B cell (primary cell): ENCODE measurements at regions not wholly inside any gene's neighbourhood (a gene's known extent, or its start where the extent isn't known, plus 50 kb on each side); places are given as distances from the start of the nearest gene placed in this dataset.

Experiments
- ATAC-seq: fragments of 200-7000 bp; cut with Tn5 transposase; one replicate; pipeline ENCODE4 v1.10.0; 2021; ENCODE audit warnings: low read depth, mild to moderate bottlenecking, moderate number of reproducible peaks, moderate library complexity
- CTCF ChIA-PET: fragments of 350-600 bp; sonication (Branson Sonifier 250); formaldehyde crosslinking; loops from one replicate; lab custom pipeline; 2021; ENCODE audit warnings: antibody characterized with exemption, inconsistent platforms; lab: Charles Lee
- POLR2A ChIA-PET: fragments of 350-600 bp; sonication (Branson Sonifier 250); formaldehyde crosslinking; loops from one replicate; lab custom pipeline; 2021; ENCODE audit warnings: antibody characterized with exemption; lab: Charles Lee
- DNase-seq: peaks from one replicate; pipeline ENCODE4 v3.0.0; 2013
- H2AFZ ChIP-seq: 2 replicates; pipeline ENCODE4 v1.6.1; 2012; ENCODE audit warnings: mild to moderate bottlenecking, low read depth, low read length; ENCODE audit not compliant: insufficient read depth, poor library complexity, severe bottlenecking
- H3K27ac ChIP-seq, 2 donors: 1 replicate in 1 of 2; 2 replicates in 1 of 2; pipeline ENCODE4 v1.5.1; 2012 to 2013; ENCODE audit warnings: low read length in 2 of 2, mild to moderate bottlenecking in 2 of 2, moderate library complexity in 1 of 2
- H3K27me3 ChIP-seq, 4 experiments: fragments of 200-600 bp in 1 of 4; sonication (generic) in 1 of 4; replicated peaks in 1 of 4; 1 replicate in 2 of 4; 2 replicates in 2 of 4; pipeline versions ENCODE4 v1.6.1 to v1.7.0; 2013 to 2016; ENCODE audit warnings: low read length in 3 of 4, mild to moderate bottlenecking in 2 of 4, mixed read lengths in 1 of 4, moderate library complexity in 1 of 4; ENCODE audit not compliant: insufficient read depth in 4 of 4, control insufficient read depth in 3 of 4; ENCODE audit errors: control extremely low read depth in 1 of 4
- H3K36me3 ChIP-seq, 2 experiments: replicated peaks in 1 of 2; 1 replicate in 1 of 2; 2 replicates in 1 of 2; pipeline versions ENCODE4 v1.6.1 to v1.7.1; 2013; ENCODE audit warnings: low read length in 1 of 2; ENCODE audit not compliant: insufficient read depth in 2 of 2, control insufficient read depth in 1 of 2; ENCODE audit errors: control extremely low read depth in 1 of 2, extremely low read depth in 1 of 2
- H3K4me1 ChIP-seq, 2 donors: fragments of 200-600 bp in 1 of 2; sonication (generic) in 1 of 2; 1 replicate in 1 of 2; 2 replicates in 1 of 2; pipeline versions ENCODE4 v1.5.1 to v1.6.1; 2013 to 2017; ENCODE audit warnings: low read length in 2 of 2; ENCODE audit not compliant: control insufficient read depth in 2 of 2, insufficient read depth in 2 of 2
- H3K4me2 ChIP-seq: replicated peaks from 2 replicates; pipeline ENCODE3; 2012; ENCODE audit warnings: mild to moderate bottlenecking, low read depth, low read length; ENCODE audit not compliant: poor library complexity, severe bottlenecking
- H3K4me3 ChIP-seq, 5 experiments: fragments of 200-600 bp in 1 of 5; sonication (generic) in 1 of 5; 1 replicate in 3 of 5; 2 replicates in 2 of 5; pipeline versions ENCODE4 v1.5.1 to v1.7.0; 2011 to 2016; ENCODE audit warnings: low read length in 4 of 5, mild to moderate bottlenecking in 4 of 5, low read depth in 2 of 5, control low read depth in 1 of 5, moderate library complexity in 1 of 5; ENCODE audit not compliant: insufficient read depth in 1 of 5; ENCODE audit errors: control extremely low read depth in 1 of 5, extremely low read depth in 1 of 5
- H3K79me2 ChIP-seq: fragments of 200-600 bp; sonication (generic); one replicate; pipeline ENCODE4 v1.6.0; 2016; ENCODE audit warnings: low read length; ENCODE audit not compliant: control insufficient read depth, insufficient read depth
- H3K9ac ChIP-seq: fragments of 200-600 bp; sonication (generic); 2 replicates; pipeline ENCODE4 v1.6.1; 2017; ENCODE audit warnings: mild to moderate bottlenecking, low read length, moderate library complexity
- H3K9me3 ChIP-seq, 3 donors: one replicate each; pipeline versions ENCODE4 v1.6.1 to v1.7.1; 2013; ENCODE audit warnings: low read length in 2 of 3; ENCODE audit not compliant: control insufficient read depth in 2 of 3, insufficient read depth in 1 of 3; ENCODE audit errors: control extremely low read depth in 1 of 3
- H4K20me1 ChIP-seq: 2 replicates; pipeline ENCODE4 v1.6.0; 2012; ENCODE audit warnings: mild to moderate bottlenecking, low read length; ENCODE audit not compliant: insufficient read depth, control insufficient read depth, poor library complexity, severe bottlenecking
- H3K27ac Mint-ChIP-seq: one replicate; pipeline ENCODE4 v1.8.0; 2021; ENCODE audit warnings: mixed read lengths
- H3K27me3 Mint-ChIP-seq: one replicate; pipeline ENCODE4 v1.8.0; 2021; ENCODE audit warnings: mixed read lengths
- H3K4me1 Mint-ChIP-seq: one replicate; pipeline ENCODE4 v1.8.0; 2021; ENCODE audit warnings: mixed read lengths
- H3K4me3 Mint-ChIP-seq: one replicate; pipeline ENCODE4 v1.8.0; 2021; ENCODE audit warnings: mixed read lengths
- H3K9me3 Mint-ChIP-seq: one replicate; pipeline ENCODE4 v1.8.0; 2022; ENCODE audit warnings: mixed read lengths; ENCODE audit not compliant: insufficient read depth
- EZH2 ChIP-seq: IDR thresholded peaks from 2 replicates; pipeline ENCODE4 v1.6.1; 2012; ENCODE audit warnings: borderline replicate concordance, low read depth, mild to moderate bottlenecking, moderate library complexity, low read length; ENCODE audit not compliant: insufficient read depth, poor library complexity, severe bottlenecking
- WGBS: methylation state at CpG from one replicate; pipeline ENCODE4 v1.1.5; 2013; ENCODE audit warnings: missing lambda C conversion rate; ENCODE audit not compliant: insufficient coverage; 5-methylcytosine and 5-hydroxymethylcytosine counted together
- intact Hi-C: fragments of 100-400 bp; cut with micrococcal nuclease; formaldehyde crosslinking; loops from one replicate; pipeline ENCODE4 v1.10.0; 2022
- TF ChIP-seq, protein P1 (sequence below): fragments of 200-600 bp; IDR thresholded peaks from one replicate; pipeline ENCODE4 v1.8.0; 2022; ENCODE audit warnings: antibody characterized with exemption, mild to moderate bottlenecking

- H3K27me3 Mint-ChIP-seq, result no peaks in the 10 kb centered on the region
- DNase-seq (no peak), ATAC-seq (no peak)
- Histone ChIP-seq H3K36me3 (no peaks in the 10 kb centered on the region), H3K9me3 (no peaks in the 10 kb centered on the region), H4K20me1 (no peaks in the 10 kb centered on the region), H3K27ac (no peak overlapping the region), H2AFZ (no peak overlapping the region), H3K9ac (no peak overlapping the region), H3K4me2 (no peak overlapping the region), H3K4me3 (no peak overlapping the region), H3K27me3 (no peaks in the 10 kb centered on the region), H3K79me2 (no peaks in the 10 kb centered on the region), H3K4me1 (no peaks in the 10 kb centered on the region)
- CTCF ChIA-PET, result no interaction called here
- intact Hi-C loops, result no loop called here
- H3K4me1 Mint-ChIP-seq, result no peaks in the 10 kb centered on the region
- no peaks in the 10 kb centered on the region for H3K9me3 Mint-ChIP-seq
- no peak overlapping the region for H3K27ac Mint-ChIP-seq
- WGBS, result 85% methylated on average over 2 of the region's 5 CpGs
- POLR2A ChIA-PET, result no interaction called here
- H3K4me3 Mint-ChIP-seq, result no peak overlapping the region
- TF ChIP-seq, protein P1, sequence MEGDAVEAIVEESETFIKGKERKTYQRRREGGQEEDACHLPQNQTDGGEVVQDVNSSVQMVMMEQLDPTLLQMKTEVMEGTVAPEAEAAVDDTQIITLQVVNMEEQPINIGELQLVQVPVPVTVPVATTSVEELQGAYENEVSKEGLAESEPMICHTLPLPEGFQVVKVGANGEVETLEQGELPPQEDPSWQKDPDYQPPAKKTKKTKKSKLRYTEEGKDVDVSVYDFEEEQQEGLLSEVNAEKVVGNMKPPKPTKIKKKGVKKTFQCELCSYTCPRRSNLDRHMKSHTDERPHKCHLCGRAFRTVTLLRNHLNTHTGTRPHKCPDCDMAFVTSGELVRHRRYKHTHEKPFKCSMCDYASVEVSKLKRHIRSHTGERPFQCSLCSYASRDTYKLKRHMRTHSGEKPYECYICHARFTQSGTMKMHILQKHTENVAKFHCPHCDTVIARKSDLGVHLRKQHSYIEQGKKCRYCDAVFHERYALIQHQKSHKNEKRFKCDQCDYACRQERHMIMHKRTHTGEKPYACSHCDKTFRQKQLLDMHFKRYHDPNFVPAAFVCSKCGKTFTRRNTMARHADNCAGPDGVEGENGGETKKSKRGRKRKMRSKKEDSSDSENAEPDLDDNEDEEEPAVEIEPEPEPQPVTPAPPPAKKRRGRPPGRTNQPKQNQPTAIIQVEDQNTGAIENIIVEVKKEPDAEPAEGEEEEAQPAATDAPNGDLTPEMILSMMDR, result no peak
- no peak for TF ChIP-seq EZH2
Observed at GRCh38 chr1:79457562-79458224, 451.2 kb upstream of the ADGRL4 start.

GRCh38 chr1:79448426-79448825 lies 441.9 kb upstream of the ADGRL4 start:
- ChIA-PET CTCF (no interaction called here), POLR2A (no interaction called here)
- TF ChIP-seq, protein P1, result no peak
- no peak for TF ChIP-seq EZH2
- H4K20me1 ChIP-seq, result no peaks in the 10 kb centered on the region
- H3K4me1 Mint-ChIP-seq, result no peaks in the 10 kb centered on the region
- no peaks in the 10 kb centered on the region for H3K36me3 ChIP-seq
- no peak overlapping the region for H3K4me3 ChIP-seq
- H3K27me3 ChIP-seq, result no peaks in the 10 kb centered on the region
- H3K9ac ChIP-seq, result no peak overlapping the region
- H3K9me3 Mint-ChIP-seq, result no peaks in the 10 kb centered on the region
- peaks cover 0 to 1% (median 0%) of the 10 kb centered on the region in 3 donors for H3K9me3 ChIP-seq
- H3K27ac ChIP-seq, result no peak overlapping the region
- intact Hi-C loops, result no loop called here
- H2AFZ ChIP-seq, result no peak overlapping the region
- ATAC-seq (no peak), DNase-seq (no peak)
- H3K4me2 ChIP-seq, result no peak overlapping the region
- H3K27me3 Mint-ChIP-seq, result no peaks in the 10 kb centered on the region
- no peak overlapping the region for H3K27ac Mint-ChIP-seq
- WGBS, result no CpG with 5 or more reads among the region's 2 CpGs
- no peaks in the 10 kb centered on the region for H3K4me1 ChIP-seq
- H3K79me2 ChIP-seq, result no peaks in the 10 kb centered on the region
- no peak overlapping the region for H3K4me3 Mint-ChIP-seq
